ENCODE measurements at regions not wholly inside any gene's neighbourhood (a gene's known extent, or its start where the extent isn't known, plus 50 kb on each side); places are given as distances from the start of the nearest gene placed in this dataset.
"Not testable (repeated sequence)": the region's sequence is repeated elsewhere in the genome, so short reads cannot be mapped to it uniquely, and the experiment has no call there.

- no peak for ATAC-seq
- POLR2A ChIA-PET, result no interaction called here
- no peak for DNase-seq
- H3K9me3 Mint-ChIP-seq, result no peaks in the 10 kb centered on the region
- no peaks in the 10 kb centered on the region for H3K36me3 Mint-ChIP-seq
- no peak overlapping the region for H3K27ac Mint-ChIP-seq
- H3K27me3 Mint-ChIP-seq, result peaks cover 0 to 9% (median 0%) of the 10 kb centered on the region in 5 donors
- no peaks in the 10 kb centered on the region for H3K4me1 Mint-ChIP-seq
- H3K4me3 Mint-ChIP-seq, result no peak overlapping the region
These were observed 290.6 kb upstream of the BOD1L1 start for GRCh38 chr4:13918110-13918509.

- POLR2A ChIA-PET, result no interaction called here
- no peak for ATAC-seq
- Mint-ChIP-seq H3K9me3 (no peaks in the 10 kb centered on the region), H3K4me3 (no peak overlapping the region), H3K27ac (no peak overlapping the region), H3K4me1 (no peaks in the 10 kb centered on the region), H3K27me3 (peaks cover 0 to 4% (median 0%) of the 10 kb centered on the region in 5 donors), H3K36me3 (no peaks in the 10 kb centered on the region)
- no peak for DNase-seq
These were observed 291.5 kb upstream of the BOD1L1 start for GRCh38 chr4:13918991-13919441.

- Mint-ChIP-seq H3K27ac (no peak overlapping the region), H3K36me3 (peaks cover 0 to 5% (median 0%) of the 10 kb centered on the region in 3 donors), H3K4me1 (no peaks in the 10 kb centered on the region), H3K4me3 (no peak overlapping the region), H3K27me3 (peaks cover 0 to 10% (median 0%) of the 10 kb centered on the region in 5 donors), H3K9me3 (peaks cover 0 to 6% (median 3%) of the 10 kb centered on the region in 9 donors)
- DNase-seq (no peak), ATAC-seq (no peak)
- POLR2A ChIA-PET, result no interaction called here
These were observed 292.8 kb upstream of the BOD1L1 start for GRCh38 chr4:13920111-13920875.

GRCh38 chr4:13920901-13921300 lies 293.4 kb upstream of the BOD1L1 start:
- H3K27me3 Mint-ChIP-seq, result peaks cover 0 to 10% (median 0%) of the 10 kb centered on the region in 5 donors
- POLR2A ChIA-PET, result no interaction called here
- ATAC-seq, result no peak
- peaks cover 0 to 5% (median 0%) of the 10 kb centered on the region in 3 donors for H3K36me3 Mint-ChIP-seq
- H3K27ac Mint-ChIP-seq, result no peak overlapping the region
- H3K9me3 Mint-ChIP-seq, result peaks cover 0 to 6% (median 3%) of the 10 kb centered on the region in 9 donors
- no peak for DNase-seq
- H3K4me3 Mint-ChIP-seq, result no peak overlapping the region
- no peaks in the 10 kb centered on the region for H3K4me1 Mint-ChIP-seq

- Mint-ChIP-seq H3K36me3 (peaks cover 0 to 5% (median 0%) of the 10 kb centered on the region in 3 donors), H3K4me1 (no peaks in the 10 kb centered on the region), H3K4me3 (no peak overlapping the region), H3K27me3 (peaks cover 0 to 10% (median 0%) of the 10 kb centered on the region in 5 donors), H3K9me3 (peaks cover 0 to 6% (median 3%) of the 10 kb centered on the region in 9 donors), H3K27ac (no peak overlapping the region)
- ATAC-seq (no peak), DNase-seq (no peak)
- POLR2A ChIA-PET, result no interaction called here
These were observed 294.3 kb upstream of the BOD1L1 start for GRCh38 chr4:13921805-13922204.

- POLR2A ChIA-PET, result no interaction called here
- Mint-ChIP-seq H3K27me3 (peaks cover 0 to 10% (median 0%) of the 10 kb centered on the region in 5 donors), H3K4me1 (no peaks in the 10 kb centered on the region), H3K27ac (no peak overlapping the region), H3K9me3 (peaks cover 0 to 6% (median 3%) of the 10 kb centered on the region in 9 donors), H3K36me3 (peaks cover 0 to 5% (median 0%) of the 10 kb centered on the region in 3 donors), H3K4me3 (no peak overlapping the region)
- DNase-seq (no peak), ATAC-seq (no peak)
These were observed 294.9 kb upstream of the BOD1L1 start for GRCh38 chr4:13922459-13922858.

GRCh38 chr4:13922873-13923645 lies 295.5 kb upstream of the BOD1L1 start:
- H3K27me3 Mint-ChIP-seq, result peaks cover 0 to 10% (median 0%) of the 10 kb centered on the region in 5 donors
- ATAC-seq (no peak), DNase-seq (no peak)
- POLR2A ChIA-PET, result no interaction called here
- peaks cover 0 to 6% (median 3%) of the 10 kb centered on the region in 9 donors for H3K9me3 Mint-ChIP-seq
- no peak overlapping the region for H3K27ac Mint-ChIP-seq
- no peaks in the 10 kb centered on the region for H3K4me1 Mint-ChIP-seq
- H3K4me3 Mint-ChIP-seq, result no peak overlapping the region
- peaks cover 0 to 5% (median 0%) of the 10 kb centered on the region in 3 donors for H3K36me3 Mint-ChIP-seq

GRCh38 chr4:13924900-13925299 lies 297.4 kb upstream of the BOD1L1 start:
- H3K4me1 Mint-ChIP-seq, H3K4me3 Mint-ChIP-seq, DNase-seq, H3K27me3 Mint-ChIP-seq, ATAC-seq, H3K36me3 Mint-ChIP-seq, H3K27ac Mint-ChIP-seq, H3K9me3 Mint-ChIP-seq, POLR2A ChIA-PET: not testable (repeated sequence)

- POLR2A ChIA-PET, result no interaction called here
- no peak overlapping the region for H3K4me3 Mint-ChIP-seq
- H3K9me3 Mint-ChIP-seq, result peaks cover 0 to 6% (median 3%) of the 10 kb centered on the region in 9 donors
- H3K36me3 Mint-ChIP-seq, result peaks cover 0 to 5% (median 0%) of the 10 kb centered on the region in 3 donors
- H3K27ac Mint-ChIP-seq, result no peak overlapping the region
- no peak for DNase-seq
- no peak for ATAC-seq
- no peaks in the 10 kb centered on the region for H3K4me1 Mint-ChIP-seq
- peaks cover 0 to 19% (median 6%) of the 10 kb centered on the region in 5 donors for H3K27me3 Mint-ChIP-seq
These were observed 300.7 kb upstream of the BOD1L1 start for GRCh38 chr4:13928214-13928613.

GRCh38 chr4:13930155-13930554 lies 302.6 kb upstream of the BOD1L1 start:
- peaks cover 0 to 3% (median 0%) of the 10 kb centered on the region in 9 donors for H3K9me3 Mint-ChIP-seq

GRCh38 chr4:13933191-13933590 lies 305.7 kb upstream of the BOD1L1 start:
- Mint-ChIP-seq H3K27me3 (peaks cover 0 to 19% (median 2%) of the 10 kb centered on the region in 5 donors), H3K4me3 (no peak overlapping the region), H3K36me3 (no peaks in the 10 kb centered on the region), H3K27ac (no peak overlapping the region), H3K4me1 (no peaks in the 10 kb centered on the region), H3K9me3 (peaks cover 0 to 3% (median 0%) of the 10 kb centered on the region in 9 donors)
- ATAC-seq, result no peak
- DNase-seq, result no peak
- POLR2A ChIA-PET, result no interaction called here

More at GRCh38 chr4:13930155-13930554, 302.6 kb upstream of the BOD1L1 start:
- POLR2A ChIA-PET, result no interaction called here
- DNase-seq (no peak), ATAC-seq (no peak)
- Mint-ChIP-seq H3K4me1 (no peaks in the 10 kb centered on the region), H3K27me3 (peaks cover 0 to 19% (median 2%) of the 10 kb centered on the region in 5 donors), H3K4me3 (no peak overlapping the region), H3K27ac (no peak overlapping the region), H3K36me3 (no peaks in the 10 kb centered on the region)

GRCh38 chr4:13938299-13938698 lies 310.8 kb upstream of the BOD1L1 start:
- POLR2A ChIA-PET, result no interaction called here
- Mint-ChIP-seq H3K27ac (no peak overlapping the region), H3K4me3 (no peak overlapping the region), H3K36me3 (no peaks in the 10 kb centered on the region), H3K4me1 (no peaks in the 10 kb centered on the region), H3K27me3 (peaks cover 0 to 13% (median 0%) of the 10 kb centered on the region in 5 donors), H3K9me3 (peaks cover 0 to 3% (median 0%) of the 10 kb centered on the region in 9 donors)
- DNase-seq (no peak), ATAC-seq (no peak)

GRCh38 chr4:13940921-13941320 lies 313.4 kb upstream of the BOD1L1 start:
- H3K27me3 Mint-ChIP-seq, result peaks cover 0 to 7% (median 2%) of the 10 kb centered on the region in 5 donors
- ATAC-seq (no peak), DNase-seq (no peak)
- no peak overlapping the region for H3K27ac Mint-ChIP-seq
- H3K36me3 Mint-ChIP-seq, result no peaks in the 10 kb centered on the region
- H3K4me1 Mint-ChIP-seq, result no peaks in the 10 kb centered on the region
- H3K9me3 Mint-ChIP-seq, result no peaks in the 10 kb centered on the region
- H3K4me3 Mint-ChIP-seq, result no peak overlapping the region
- POLR2A ChIA-PET, result no interaction called here

All from naive thymus-derived CD8-positive, alpha-beta T cell (primary cell).